Astrocyte (in vitro differentiated cells and primary cell): ENCODE measurements at regions not wholly inside any gene's neighbourhood (a gene's known extent, or its start where the extent isn't known, plus 50 kb on each side); places are given as distances from the start of the nearest gene placed in this dataset.

Source experiments
- DNase-seq: peaks from one replicate; pipeline ENCODE4 v3.0.0-alpha.2; 2010; ENCODE audit warnings: low read depth
- FAIRE-seq: peaks from 2 replicates; lab custom pipeline; 2011; peaks lifted over from hg19 to GRCh38; lab: Jason Lieb, UNC
- H2AFZ ChIP-seq: 2 replicates; pipeline ENCODE4 v1.6.0; 2012; ENCODE audit warnings: low read depth, low read length, inconsistent platforms
- H3K27ac ChIP-seq: 2 replicates; pipeline ENCODE4 v1.5.1; 2011; ENCODE audit warnings: low read depth, low read length, inconsistent platforms
- H3K27me3 ChIP-seq: 2 replicates; pipeline ENCODE4 v1.6.0; 2011; ENCODE audit warnings: low read length, inconsistent platforms; ENCODE audit not compliant: insufficient read depth
- H3K36me3 ChIP-seq: 2 replicates; pipeline ENCODE4 v1.5.1; 2011; ENCODE audit warnings: low read length, inconsistent platforms; ENCODE audit not compliant: insufficient read depth
- H3K4me1 ChIP-seq: 2 replicates; pipeline ENCODE4 v1.5.1; 2011; ENCODE audit warnings: low read length, inconsistent platforms; ENCODE audit not compliant: insufficient read depth
- H3K4me2 ChIP-seq: 2 replicates; pipeline ENCODE4 v1.6.0; 2012; ENCODE audit warnings: low read length, inconsistent platforms
- H3K4me3 ChIP-seq: 2 replicates; pipeline ENCODE4 v1.5.1; 2011; ENCODE audit warnings: low read depth, mild to moderate bottlenecking, low read length, inconsistent platforms; ENCODE audit not compliant: insufficient read depth
- H3K79me2 ChIP-seq: 2 replicates; pipeline ENCODE4 v1.6.0; 2012; ENCODE audit warnings: mild to moderate bottlenecking, low read length, inconsistent platforms; ENCODE audit not compliant: insufficient read depth
- H3K9ac ChIP-seq: 2 replicates; pipeline ENCODE4 v1.6.0; 2012; ENCODE audit warnings: mild to moderate bottlenecking, low read length, inconsistent platforms
- H3K9me3 ChIP-seq: 2 replicates; pipeline ENCODE4 v1.5.1; 2012; ENCODE audit warnings: low read depth, mild to moderate bottlenecking, low read length, inconsistent platforms; ENCODE audit not compliant: insufficient read depth
- H4K20me1 ChIP-seq: 2 replicates; pipeline ENCODE4 v1.6.0; 2012; ENCODE audit warnings: low read length, inconsistent platforms; ENCODE audit not compliant: insufficient read depth
- H3K27ac Mint-ChIP-seq: one replicate; pipeline ENCODE4 v1.8.0; 2021; ENCODE audit warnings: mild to moderate bottlenecking, mixed read lengths; ENCODE audit not compliant: unreplicated experiment
- H3K27me3 Mint-ChIP-seq: one replicate; pipeline ENCODE4 v1.8.0; 2021; ENCODE audit warnings: low read depth, mixed read lengths; ENCODE audit not compliant: unreplicated experiment
- H3K36me3 Mint-ChIP-seq: one replicate; pipeline ENCODE4 v1.8.0; 2021; ENCODE audit warnings: low read depth, mixed read lengths; ENCODE audit not compliant: unreplicated experiment
- H3K4me1 Mint-ChIP-seq: one replicate; pipeline ENCODE4 v1.8.0; 2021; ENCODE audit warnings: low read depth, mixed read lengths; ENCODE audit not compliant: unreplicated experiment
- H3K4me3 Mint-ChIP-seq: one replicate; pipeline ENCODE4 v1.8.0; 2021; ENCODE audit warnings: mild to moderate bottlenecking, moderate library complexity, mixed read lengths; ENCODE audit not compliant: unreplicated experiment
- H3K9me3 Mint-ChIP-seq: one replicate; pipeline ENCODE4 v1.8.0; 2021; ENCODE audit warnings: mild to moderate bottlenecking, mixed read lengths; ENCODE audit not compliant: unreplicated experiment
- CTCF ChIP-seq: IDR thresholded peaks from 2 replicates; pipeline ENCODE4 v1.5.1; 2011; ENCODE audit warnings: low read depth, mild to moderate bottlenecking, inconsistent platforms, low read length, moderate library complexity; ENCODE audit not compliant: insufficient read depth
- EZH2 ChIP-seq: IDR thresholded peaks from 2 replicates; pipeline ENCODE4 v1.6.1; 2012; ENCODE audit warnings: mild to moderate bottlenecking, low read length, inconsistent platforms; ENCODE audit not compliant: insufficient read depth

GRCh38 chr1:47557066-47557465 is 119.2 kb downstream of the FOXD2 start:
- H3K4me3 ChIP-seq: no peak overlapping the region
- Mint-ChIP-seq H3K9me3 (no peaks in the 10 kb centered on the region), H3K27ac (no peak overlapping the region), H3K4me1 (peaks cover 15% of the 10 kb centered on the region), H3K4me3 (no peak overlapping the region), H3K27me3 (peaks cover 52% of the 10 kb centered on the region), H3K36me3 (no peaks in the 10 kb centered on the region)
- H3K27me3 ChIP-seq: peaks cover 18% of the 10 kb centered on the region
- H3K4me2 ChIP-seq: no peak overlapping the region
- H2AFZ ChIP-seq: no peak overlapping the region
- H3K9me3 ChIP-seq: no peaks in the 10 kb centered on the region
- H4K20me1 ChIP-seq: no peaks in the 10 kb centered on the region
- no peak for TF ChIP-seq EZH2
- TF ChIP-seq CTCF: no peak
- H3K27ac ChIP-seq: no peak overlapping the region
- no peak overlapping the region for H3K9ac ChIP-seq
- no peaks in the 10 kb centered on the region for H3K79me2 ChIP-seq
- FAIRE-seq (no peak), DNase-seq (no peak)
- H3K36me3 ChIP-seq: no peaks in the 10 kb centered on the region
- no peaks in the 10 kb centered on the region for H3K4me1 ChIP-seq

- H3K4me1 ChIP-seq: no peaks in the 10 kb centered on the region
- H3K4me2 ChIP-seq: no peak overlapping the region
- H2AFZ ChIP-seq: no peak overlapping the region
- no peaks in the 10 kb centered on the region for H3K79me2 ChIP-seq
- no peak overlapping the region for H3K4me3 ChIP-seq
- H3K36me3 ChIP-seq: no peaks in the 10 kb centered on the region
- no peaks in the 10 kb centered on the region for H3K9me3 ChIP-seq
- no peaks in the 10 kb centered on the region for H4K20me1 ChIP-seq
- H3K27ac ChIP-seq: no peak overlapping the region
- no peak for DNase-seq
- H3K9ac ChIP-seq: no peak overlapping the region
- no peaks in the 10 kb centered on the region for H3K9me3 Mint-ChIP-seq
- H3K27me3 Mint-ChIP-seq: peaks cover 49% of the 10 kb centered on the region
- no peak for FAIRE-seq
- TF ChIP-seq EZH2 (no peak), CTCF (no peak)
- no peak overlapping the region for H3K4me3 Mint-ChIP-seq
- H3K27me3 ChIP-seq: peaks cover 20% of the 10 kb centered on the region
- H3K27ac Mint-ChIP-seq: no peak overlapping the region
- no peaks in the 10 kb centered on the region for H3K36me3 Mint-ChIP-seq
- H3K4me1 Mint-ChIP-seq: peaks cover 15% of the 10 kb centered on the region
Measured at GRCh38 chr1:47558601-47559593, 121.1 kb downstream of the FOXD2 start.
